Liver (tissue), 8 donors: ENCODE measurements at regions not wholly inside any gene's neighbourhood (a gene's known extent, or its start where the extent isn't known, plus 50 kb on each side); places are given as distances from the start of the nearest gene placed in this dataset.

Source experiments
- DNase-seq: peaks from one replicate; pipeline ENCODE4 v3.0.0-alpha.2; 2017; ENCODE audit warnings: low spot score
- H3K27ac ChIP-seq, 2 donors: one replicate each; pipeline ENCODE4 v1.7.0; 2013; ENCODE audit warnings: inconsistent platforms in 2 of 2, low read length in 2 of 2, control low read depth in 1 of 2, low read depth in 1 of 2, mild to moderate bottlenecking in 1 of 2
- H3K27me3 ChIP-seq, 4 donors: one replicate each; pipeline versions ENCODE4 v1.6.1 to v1.7.0; 2013; ENCODE audit warnings: low read length in 3 of 4, inconsistent platforms in 1 of 4, mild to moderate bottlenecking in 1 of 4, moderate library complexity in 1 of 4; ENCODE audit not compliant: control insufficient read depth in 4 of 4, insufficient read depth in 4 of 4
- H3K36me3 ChIP-seq, 4 donors: one replicate each; pipeline versions ENCODE4 v1.6.1 to v1.7.0; 2013; ENCODE audit warnings: low read length in 3 of 4, mild to moderate bottlenecking in 3 of 4, low read depth in 1 of 4, moderate library complexity in 1 of 4; ENCODE audit not compliant: control insufficient read depth in 4 of 4, insufficient read depth in 3 of 4
- H3K4me1 ChIP-seq, 4 donors: one replicate each; pipeline versions ENCODE4 v1.6.1 to v1.7.0; 2013; ENCODE audit warnings: low read length in 3 of 4, mild to moderate bottlenecking in 3 of 4, moderate library complexity in 1 of 4; ENCODE audit not compliant: control insufficient read depth in 4 of 4, insufficient read depth in 4 of 4
- H3K4me3 ChIP-seq, 3 donors: one replicate each; pipeline versions ENCODE4 v1.6.1 to v1.7.0; 2013; ENCODE audit warnings: low read length in 3 of 3, control low read depth in 1 of 3, low read depth in 1 of 3, mild to moderate bottlenecking in 1 of 3
- H3K9ac ChIP-seq, 2 donors: one replicate each; pipeline ENCODE4 v1.7.0; 2013; ENCODE audit warnings: low read length in 2 of 2, mild to moderate bottlenecking in 2 of 2, moderate library complexity in 2 of 2, control low read depth in 1 of 2, low read depth in 1 of 2
- H3K9me3 ChIP-seq, 4 donors: one replicate each; pipeline versions ENCODE4 v1.6.1 to v1.7.0; 2013; ENCODE audit warnings: low read length in 3 of 4; ENCODE audit not compliant: control insufficient read depth in 4 of 4
- ATF3 ChIP-seq: IDR thresholded peaks from 2 replicates; pipeline ENCODE4 v1.6.1; 2016; ENCODE audit warnings: antibody characterized with exemption
- CTCF ChIP-seq: fragments of 150-350 bp; IDR thresholded peaks from 2 replicates; pipeline ENCODE4 v1.5.1; 2017; ENCODE audit warnings: improper control_type of control experiment, low read depth, low read length; ENCODE audit not compliant: missing input control
- EGR1 ChIP-seq, 2 donors: IDR thresholded peaks; 2 replicates each; pipeline ENCODE4 v1.6.1; 2016 to 2018; ENCODE audit warnings: antibody characterized with exemption in 2 of 2, low read depth in 2 of 2
- FOXA1 ChIP-seq: IDR thresholded peaks from 2 replicates; pipeline ENCODE4 v1.6.1; 2016; ENCODE audit warnings: antibody characterized with exemption
- FOXA2 ChIP-seq: IDR thresholded peaks from 2 replicates; pipeline ENCODE4 v1.6.1; 2016; ENCODE audit warnings: antibody characterized with exemption
- HNF4A ChIP-seq, 2 donors: conservative IDR thresholded peaks; 2 replicates each; pipeline ENCODE4 v1.6.1; 2016; ENCODE audit warnings: antibody characterized with exemption in 2 of 2, mild to moderate bottlenecking in 2 of 2
- HNF4G ChIP-seq: IDR thresholded peaks from 2 replicates; pipeline ENCODE4 v1.6.1; 2016; ENCODE audit warnings: antibody characterized with exemption
- JUND ChIP-seq, 2 donors: IDR thresholded peaks; 2 replicates each; pipeline ENCODE4 v1.6.1; 2016; ENCODE audit warnings: antibody characterized with exemption in 2 of 2
- NR2F2 ChIP-seq: IDR thresholded peaks from 2 replicates; pipeline ENCODE4 v1.6.1; 2016; ENCODE audit warnings: antibody characterized with exemption
- RAD21 ChIP-seq, 2 donors: IDR thresholded peaks; 2 replicates each; pipeline ENCODE4 v1.6.1; 2016; ENCODE audit warnings: antibody characterized with exemption in 2 of 2, mild to moderate bottlenecking in 2 of 2
- RXRA ChIP-seq, 2 donors: IDR thresholded peaks; 2 replicates each; pipeline ENCODE4 v1.6.1; 2017 to 2018; ENCODE audit warnings: antibody characterized with exemption in 2 of 2, mild to moderate bottlenecking in 1 of 2
- SP1 ChIP-seq: IDR thresholded peaks from 2 replicates; pipeline ENCODE4 v1.6.1; 2018; ENCODE audit warnings: antibody characterized with exemption, mild to moderate bottlenecking
- TAF1 ChIP-seq: conservative IDR thresholded peaks from 2 replicates; pipeline ENCODE4 v1.6.1; 2016; ENCODE audit warnings: antibody characterized with exemption, mild to moderate bottlenecking
- YY1 ChIP-seq: IDR thresholded peaks from 2 replicates; pipeline ENCODE4 v1.6.1; 2016; ENCODE audit warnings: antibody characterized with exemption, mild to moderate bottlenecking
- ZBTB33 ChIP-seq: IDR thresholded peaks from 2 replicates; pipeline ENCODE4 v1.6.1; 2016; ENCODE audit warnings: antibody characterized with exemption
- WGBS: extraction: QIAGEN DNeasy Blood & Tissue Kit; methylation state at CpG from one replicate; pipeline ENCODE4 v1.1.7; 2013; 5-methylcytosine and 5-hydroxymethylcytosine counted together
- TF ChIP-seq, protein P1 (sequence below): IDR thresholded peaks from 2 replicates; pipeline ENCODE4 v1.6.1; 2016; ENCODE audit warnings: antibody characterized with exemption, mild to moderate bottlenecking
- TF ChIP-seq, protein P2 (sequence below): IDR thresholded peaks from 2 replicates; pipeline ENCODE4 v1.6.1; 2016; ENCODE audit warnings: antibody characterized with exemption
- donor health status: healthy.
- donor health status: healthy.
- donor health status: healthy.
- donor health status: healthy.
- donor health status: healthy.

DNA sequence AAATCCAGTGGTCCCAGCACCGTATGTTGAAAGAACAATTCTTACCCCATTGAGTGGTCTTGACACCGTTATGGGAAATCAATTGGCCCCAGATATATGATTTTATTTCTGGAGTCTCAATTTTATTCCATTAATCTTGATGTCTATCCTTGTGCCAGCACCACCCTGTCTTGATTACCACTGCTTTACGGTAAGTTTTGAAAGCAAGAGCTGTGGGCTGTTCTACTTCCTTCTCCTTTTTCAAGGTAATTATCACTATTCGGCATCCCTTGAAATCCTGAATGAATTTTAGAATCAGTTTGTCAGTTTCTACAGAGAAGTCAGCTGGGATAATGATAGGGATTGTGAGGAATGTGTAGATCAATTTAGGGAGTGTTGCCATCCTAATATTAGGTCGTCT, 160.8 kb upstream of the SFSWAP start (continued):
- no peak for TF ChIP-seq ZBTB33

DNA sequence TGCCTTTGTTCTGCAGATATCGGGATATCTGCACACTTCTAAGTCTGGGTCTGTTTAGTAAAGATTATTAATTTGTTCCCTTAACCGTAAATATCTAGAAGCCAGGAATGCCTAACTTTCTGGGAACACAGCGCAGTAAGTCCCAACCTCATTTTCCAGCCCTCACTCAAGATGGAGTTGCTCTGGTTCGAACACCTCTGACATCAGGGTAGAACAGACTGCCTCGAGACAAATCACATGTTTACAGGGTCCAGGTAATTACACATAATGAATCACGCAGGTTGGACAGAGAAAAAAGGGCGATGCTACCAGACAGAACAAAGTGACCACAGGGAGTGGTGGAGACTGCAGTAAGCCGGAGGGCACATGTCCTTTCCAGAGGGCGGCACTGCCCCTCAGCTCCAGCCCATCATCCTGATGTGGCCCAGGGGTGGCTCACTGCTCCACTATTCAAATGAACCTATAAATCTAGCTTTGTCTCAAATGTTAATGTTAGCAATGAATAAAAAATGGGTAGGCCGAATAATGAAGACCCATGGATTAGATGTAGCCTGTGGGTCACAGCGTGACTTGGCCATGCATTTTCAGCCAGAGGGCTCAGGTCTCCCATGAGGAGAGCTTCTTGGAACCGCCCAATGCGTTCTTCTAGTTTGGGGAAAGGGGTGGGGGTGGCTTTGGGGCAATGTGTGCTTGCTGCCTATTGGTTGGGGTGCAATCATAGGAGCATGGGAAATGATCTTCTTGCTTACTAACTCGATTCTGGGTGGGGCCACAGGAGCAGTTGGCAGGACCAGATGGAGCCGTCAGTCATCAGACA, 159.0 kb upstream of the SFSWAP start:
- Histone ChIP-seq H3K4me3 (no peak overlapping the region), H3K9ac (no peak overlapping the region), H3K9me3 (no peaks in the 10 kb centered on the region), H3K4me1 (no peaks in the 10 kb centered on the region), H3K27ac (no peak overlapping the region), H3K27me3 (peaks cover 0 to 4% (median 0%) of the 10 kb centered on the region in 4 donors), H3K36me3 (no peaks in the 10 kb centered on the region)
- TF ChIP-seq NR2F2, result no peak
- no peak for DNase-seq
- WGBS, result 84% methylated on average over 15 of the region's 15 CpGs

DNA sequence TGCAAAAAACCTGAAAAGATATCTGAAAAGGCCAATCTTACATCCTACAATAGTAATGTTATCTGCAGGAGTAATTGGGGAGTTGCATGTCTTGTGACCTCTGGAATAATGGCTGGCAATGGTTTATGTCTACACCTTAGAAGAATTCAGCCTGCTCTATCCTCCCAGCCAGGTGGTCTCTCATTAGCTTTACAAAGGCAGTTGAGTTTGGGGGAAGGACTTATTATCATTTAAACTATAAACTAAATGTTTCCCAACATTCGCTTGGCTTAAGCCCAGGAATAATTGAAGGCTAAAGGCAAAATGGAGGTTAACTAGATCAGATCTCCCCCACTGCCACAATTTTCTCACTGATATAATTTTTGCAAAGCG, 158.4 kb upstream of the SFSWAP start:
- no peak for DNase-seq
- no peak overlapping the region for H3K4me3 ChIP-seq
- TF ChIP-seq FOXA1, result no peak
- no peak for TF ChIP-seq RXRA (IDR thresholded peaks at IDR 0.05)
- no peak for TF ChIP-seq EGR1 (IDR thresholded peaks at IDR 0.05; ENCODE audit: low read depth in 2 of 2)
- no peak for TF ChIP-seq HNF4A (conservative IDR thresholded peaks at IDR 0.05)
- TF ChIP-seq CTCF, result no peak
- no peak for TF ChIP-seq JUND (IDR thresholded peaks at IDR 0.05)
- no peak for TF ChIP-seq SP1
- no peak for TF ChIP-seq RAD21 (IDR thresholded peaks at IDR 0.05)
- no peak for TF ChIP-seq TAF1
- no peak for TF ChIP-seq YY1
- no peak for TF ChIP-seq FOXA2
- TF ChIP-seq ATF3, result no peak
- TF ChIP-seq HNF4G, result no peak
- TF ChIP-seq, protein P1, sequence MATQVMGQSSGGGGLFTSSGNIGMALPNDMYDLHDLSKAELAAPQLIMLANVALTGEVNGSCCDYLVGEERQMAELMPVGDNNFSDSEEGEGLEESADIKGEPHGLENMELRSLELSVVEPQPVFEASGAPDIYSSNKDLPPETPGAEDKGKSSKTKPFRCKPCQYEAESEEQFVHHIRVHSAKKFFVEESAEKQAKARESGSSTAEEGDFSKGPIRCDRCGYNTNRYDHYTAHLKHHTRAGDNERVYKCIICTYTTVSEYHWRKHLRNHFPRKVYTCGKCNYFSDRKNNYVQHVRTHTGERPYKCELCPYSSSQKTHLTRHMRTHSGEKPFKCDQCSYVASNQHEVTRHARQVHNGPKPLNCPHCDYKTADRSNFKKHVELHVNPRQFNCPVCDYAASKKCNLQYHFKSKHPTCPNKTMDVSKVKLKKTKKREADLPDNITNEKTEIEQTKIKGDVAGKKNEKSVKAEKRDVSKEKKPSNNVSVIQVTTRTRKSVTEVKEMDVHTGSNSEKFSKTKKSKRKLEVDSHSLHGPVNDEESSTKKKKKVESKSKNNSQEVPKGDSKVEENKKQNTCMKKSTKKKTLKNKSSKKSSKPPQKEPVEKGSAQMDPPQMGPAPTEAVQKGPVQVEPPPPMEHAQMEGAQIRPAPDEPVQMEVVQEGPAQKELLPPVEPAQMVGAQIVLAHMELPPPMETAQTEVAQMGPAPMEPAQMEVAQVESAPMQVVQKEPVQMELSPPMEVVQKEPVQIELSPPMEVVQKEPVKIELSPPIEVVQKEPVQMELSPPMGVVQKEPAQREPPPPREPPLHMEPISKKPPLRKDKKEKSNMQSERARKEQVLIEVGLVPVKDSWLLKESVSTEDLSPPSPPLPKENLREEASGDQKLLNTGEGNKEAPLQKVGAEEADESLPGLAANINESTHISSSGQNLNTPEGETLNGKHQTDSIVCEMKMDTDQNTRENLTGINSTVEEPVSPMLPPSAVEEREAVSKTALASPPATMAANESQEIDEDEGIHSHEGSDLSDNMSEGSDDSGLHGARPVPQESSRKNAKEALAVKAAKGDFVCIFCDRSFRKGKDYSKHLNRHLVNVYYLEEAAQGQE, result no peak
- TF ChIP-seq, protein P2, sequence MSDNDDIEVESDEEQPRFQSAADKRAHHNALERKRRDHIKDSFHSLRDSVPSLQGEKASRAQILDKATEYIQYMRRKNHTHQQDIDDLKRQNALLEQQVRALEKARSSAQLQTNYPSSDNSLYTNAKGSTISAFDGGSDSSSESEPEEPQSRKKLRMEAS, result no peak
- no peak for TF ChIP-seq NR2F2
- no peaks in the 10 kb centered on the region for H3K4me1 ChIP-seq
- H3K9ac ChIP-seq, result no peak overlapping the region
- no peaks in the 10 kb centered on the region for H3K9me3 ChIP-seq
- no peaks in the 10 kb centered on the region for H3K36me3 ChIP-seq
- H3K27me3 ChIP-seq, result peaks cover 0 to 4% (median 0%) of the 10 kb centered on the region in 4 donors
- WGBS, result 71% methylated on average over 2 of the region's 2 CpGs
- no peak overlapping the region for H3K27ac ChIP-seq
